Endodermal cell (in vitro differentiated cells): ENCODE measurements at regions not wholly inside any gene's neighbourhood (a gene's known extent, or its start where the extent isn't known, plus 50 kb on each side); places are given as distances from the start of the nearest gene placed in this dataset.

Experiments used
- DNase-seq: peaks from one replicate; pipeline ENCODE4 v3.0.0-alpha.2; 2017
- H3K27ac ChIP-seq: 2 replicates; pipeline ENCODE4 v1.5.1; 2013; ENCODE audit warnings: mild to moderate bottlenecking, low read depth, low read length, moderate library complexity
- H3K27me3 ChIP-seq: 2 replicates; pipeline ENCODE4 v1.6.1; 2013; ENCODE audit warnings: mild to moderate bottlenecking, low read length, moderate library complexity; ENCODE audit not compliant: insufficient read depth, control insufficient read depth, poor library complexity, severe bottlenecking
- H3K36me3 ChIP-seq: 2 replicates; pipeline ENCODE4 v1.7.0; 2013; ENCODE audit warnings: mild to moderate bottlenecking, low read length, moderate library complexity; ENCODE audit not compliant: control insufficient read depth, insufficient read depth
- H3K4me1 ChIP-seq: one replicate; pipeline ENCODE4 v1.7.0; 2013; ENCODE audit warnings: low read length; ENCODE audit not compliant: control insufficient read depth, insufficient read depth
- H3K4me3 ChIP-seq: 2 replicates; pipeline ENCODE4 v1.5.1; 2013; ENCODE audit warnings: mild to moderate bottlenecking, low read length, moderate library complexity
- H3K9ac ChIP-seq: 2 replicates; pipeline ENCODE4 v1.6.1; 2013; ENCODE audit warnings: mild to moderate bottlenecking, low read length, moderate library complexity; ENCODE audit not compliant: poor library complexity, severe bottlenecking; ENCODE audit errors: extremely low read depth
- H3K9me3 ChIP-seq: 2 replicates; pipeline ENCODE4 v1.6.1; 2013; ENCODE audit warnings: mild to moderate bottlenecking, low read length, moderate library complexity; ENCODE audit not compliant: control insufficient read depth
- H3K27ac Mint-ChIP-seq: 2 replicates; pipeline ENCODE4 v1.8.0; 2020; ENCODE audit warnings: mixed read lengths
- H3K27me3 Mint-ChIP-seq: 2 replicates; pipeline ENCODE4 v1.8.0; 2021; ENCODE audit warnings: mild to moderate bottlenecking, mixed read lengths; ENCODE audit not compliant: insufficient read depth
- H3K36me3 Mint-ChIP-seq: 2 replicates; pipeline ENCODE4 v1.8.0; 2020; ENCODE audit warnings: low read depth, mixed read lengths
- H3K4me1 Mint-ChIP-seq: 2 replicates; pipeline ENCODE4 v1.8.0; 2020; ENCODE audit warnings: mixed read lengths
- H3K4me3 Mint-ChIP-seq: 2 replicates; pipeline ENCODE4 v1.8.0; 2020; ENCODE audit warnings: mild to moderate bottlenecking, moderate library complexity, mixed read lengths
- H3K9me3 Mint-ChIP-seq: 2 replicates; pipeline ENCODE4 v1.8.0; 2020; ENCODE audit warnings: mild to moderate bottlenecking, mixed read lengths
- WGBS, 2 experiments: methylation state at CpG; one replicate each; pipeline versions ENCODE4 v1.1.5 to v1.1.7; 2013; ENCODE audit warnings: missing lambda C conversion rate in 2 of 2, mixed read lengths in 1 of 2; ENCODE audit not compliant: insufficient coverage in 1 of 2, insufficient read length in 1 of 2; 5-methylcytosine and 5-hydroxymethylcytosine counted together
- TF ChIP-seq, protein P1 (sequence below): fragments of 200-600 bp; sonication (generic); conservative IDR thresholded peaks from 2 replicates; pipeline ENCODE4 v1.5.0; 2021; ENCODE audit warnings: antibody characterized with exemption, mild to moderate bottlenecking

DNA sequence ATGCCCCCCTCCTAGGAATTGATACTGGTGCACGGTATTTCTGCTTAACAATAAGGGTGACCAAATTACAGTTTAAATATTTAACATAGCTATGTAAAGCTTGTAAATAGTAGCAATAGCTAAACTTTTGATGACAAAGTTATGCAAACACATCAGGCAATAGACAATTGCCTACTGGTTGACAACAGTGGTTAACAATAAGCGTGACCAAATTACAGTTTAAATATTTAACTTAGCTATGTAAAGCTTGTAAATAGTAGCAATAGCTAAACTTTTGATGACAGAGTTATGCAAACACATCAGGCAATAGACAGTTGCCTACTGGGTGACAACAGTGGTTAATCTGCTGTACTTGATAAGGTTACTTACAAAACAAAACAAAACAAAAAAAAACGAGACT lies 886.5 kb upstream of the FLRT2 start:
- no peak overlapping the region for H3K27ac ChIP-seq
- Mint-ChIP-seq H3K27ac (no peak overlapping the region), H3K36me3 (no peaks in the 10 kb centered on the region), H3K27me3 (peaks cover 66% of the 10 kb centered on the region), H3K9me3 (no peaks in the 10 kb centered on the region), H3K4me3 (no peak overlapping the region), H3K4me1 (peaks cover 33% of the 10 kb centered on the region)
- no peak overlapping the region for H3K4me3 ChIP-seq
- no peaks in the 10 kb centered on the region for H3K27me3 ChIP-seq
- no peak for DNase-seq
- H3K9me3 ChIP-seq, result no peaks in the 10 kb centered on the region
- 35% methylated on average over 3 of the region's 3 CpGs; no CpG with 5 or more reads in 1 of the 2 experiments for WGBS, 2 experiments
- peaks cover 13% of the 10 kb centered on the region for H3K4me1 ChIP-seq
- no peak overlapping the region for H3K9ac ChIP-seq
- no peaks in the 10 kb centered on the region for H3K36me3 ChIP-seq
- TF ChIP-seq, protein P1, sequence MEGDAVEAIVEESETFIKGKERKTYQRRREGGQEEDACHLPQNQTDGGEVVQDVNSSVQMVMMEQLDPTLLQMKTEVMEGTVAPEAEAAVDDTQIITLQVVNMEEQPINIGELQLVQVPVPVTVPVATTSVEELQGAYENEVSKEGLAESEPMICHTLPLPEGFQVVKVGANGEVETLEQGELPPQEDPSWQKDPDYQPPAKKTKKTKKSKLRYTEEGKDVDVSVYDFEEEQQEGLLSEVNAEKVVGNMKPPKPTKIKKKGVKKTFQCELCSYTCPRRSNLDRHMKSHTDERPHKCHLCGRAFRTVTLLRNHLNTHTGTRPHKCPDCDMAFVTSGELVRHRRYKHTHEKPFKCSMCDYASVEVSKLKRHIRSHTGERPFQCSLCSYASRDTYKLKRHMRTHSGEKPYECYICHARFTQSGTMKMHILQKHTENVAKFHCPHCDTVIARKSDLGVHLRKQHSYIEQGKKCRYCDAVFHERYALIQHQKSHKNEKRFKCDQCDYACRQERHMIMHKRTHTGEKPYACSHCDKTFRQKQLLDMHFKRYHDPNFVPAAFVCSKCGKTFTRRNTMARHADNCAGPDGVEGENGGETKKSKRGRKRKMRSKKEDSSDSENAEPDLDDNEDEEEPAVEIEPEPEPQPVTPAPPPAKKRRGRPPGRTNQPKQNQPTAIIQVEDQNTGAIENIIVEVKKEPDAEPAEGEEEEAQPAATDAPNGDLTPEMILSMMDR, result no peak

DNA sequence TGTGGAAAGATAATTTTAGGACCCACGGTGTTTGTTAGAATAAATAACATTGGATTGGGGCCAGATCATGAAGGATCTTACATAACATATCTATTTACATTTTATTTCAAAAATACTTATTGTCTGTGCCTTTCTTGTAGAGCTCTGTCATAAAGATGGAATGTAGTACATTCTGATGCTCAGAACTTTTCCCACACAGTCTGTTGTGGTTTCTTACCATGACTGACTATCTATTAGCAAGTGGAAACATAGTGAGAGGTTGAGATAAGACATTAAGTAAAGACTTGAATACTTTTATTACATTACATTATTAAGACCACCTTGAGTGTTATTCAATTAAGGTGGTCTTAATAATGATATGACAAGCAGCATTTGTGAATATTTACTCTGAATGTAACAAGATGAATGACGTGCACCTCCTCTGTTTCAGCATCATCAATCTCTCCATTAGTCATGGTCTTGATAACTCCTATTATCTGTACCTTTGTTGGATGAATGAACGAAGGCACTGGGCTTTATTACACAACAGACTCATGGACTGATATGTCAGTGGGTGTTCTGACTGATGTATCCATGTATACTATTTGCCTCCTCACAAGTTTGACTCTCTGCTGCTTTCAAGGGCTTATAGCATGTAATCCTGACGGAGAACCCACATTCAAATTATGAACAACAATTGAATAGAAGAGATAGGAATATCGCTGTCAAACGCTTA lies 883.0 kb upstream of the FLRT2 start:
- DNase-seq, result no peak
- no peak overlapping the region for H3K4me3 Mint-ChIP-seq
- peaks cover 4% of the 10 kb centered on the region for H3K9me3 Mint-ChIP-seq
- Histone ChIP-seq H3K27ac (no peak overlapping the region), H3K9ac (no peak overlapping the region), H3K4me1 (peaks cover 6% of the 10 kb centered on the region), H3K4me3 (no peak overlapping the region), H3K9me3 (peaks cover 9% of the 10 kb centered on the region), H3K36me3 (no peaks in the 10 kb centered on the region), H3K27me3 (no peaks in the 10 kb centered on the region)
- H3K27ac Mint-ChIP-seq, result no peak overlapping the region
- WGBS, 2 experiments, result 85% methylated on average over 5 of the region's 6 CpGs; no CpG with 5 or more reads in 1 of the 2 experiments
- peaks cover 16% of the 10 kb centered on the region for H3K4me1 Mint-ChIP-seq
- TF ChIP-seq, protein P1, result no peak
- H3K36me3 Mint-ChIP-seq, result no peaks in the 10 kb centered on the region
- peaks cover 58% of the 10 kb centered on the region for H3K27me3 Mint-ChIP-seq

DNA sequence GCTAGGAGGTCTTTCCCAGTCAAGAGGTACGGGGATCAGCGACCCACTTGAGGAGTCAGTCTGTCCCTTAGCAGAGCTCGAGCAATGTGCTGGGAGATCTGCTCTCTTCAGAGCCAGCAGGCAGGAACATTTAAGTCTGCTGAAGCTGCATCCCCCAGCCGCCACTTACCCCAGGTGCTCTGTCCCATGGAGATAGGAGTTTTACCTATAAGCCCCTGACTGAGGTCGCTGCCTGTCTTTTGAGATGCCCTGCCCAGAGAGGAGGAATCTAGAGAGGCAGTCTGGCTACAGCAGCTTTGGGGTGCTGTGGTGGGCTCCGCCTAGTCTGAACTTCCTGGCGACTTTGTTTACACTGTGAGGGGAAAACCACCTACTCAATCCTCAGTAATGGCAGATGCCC lies 874.9 kb upstream of the FLRT2 start:
- Histone ChIP-seq H3K9ac (no peak overlapping the region), H3K27me3 (no peaks in the 10 kb centered on the region), H3K36me3 (no peaks in the 10 kb centered on the region), H3K4me3 (no peak overlapping the region), H3K27ac (no peak overlapping the region), H3K4me1 (no peaks in the 10 kb centered on the region), H3K9me3 (peaks cover 9% of the 10 kb centered on the region)
- TF ChIP-seq, protein P1, result no peak
- Mint-ChIP-seq H3K27ac (no peak overlapping the region), H3K4me1 (no peaks in the 10 kb centered on the region), H3K4me3 (no peak overlapping the region), H3K36me3 (peaks cover 8% of the 10 kb centered on the region), H3K9me3 (peaks cover 26% of the 10 kb centered on the region), H3K27me3 (peaks cover 33% of the 10 kb centered on the region)
- WGBS, 2 experiments, result 80 to 87% methylated on average over 4 to 7 of the region's 7 CpGs
- DNase-seq, result no peak
